ENCODE measurements at regions not wholly inside any gene's neighbourhood (a gene's known extent, or its start where the extent isn't known, plus 50 kb on each side); places are given as distances from the start of the nearest gene placed in this dataset.

- DNase-seq = no peak
Measured at GRCh38 chr20:60252866-60253265, 294.6 kb downstream of the CDH26 start.

GRCh38 chr20:60253471-60253870, 295.2 kb downstream of the CDH26 start:
- DNase-seq = no peak

- no peak for DNase-seq
Measured at GRCh38 chr20:60254901-60255411, 296.7 kb downstream of the CDH26 start.

- peak; percentile 74 for DNase-seq
Measured at GRCh38 chr20:60255415-60255814, 297.2 kb downstream of the CDH26 start.

- no peak for DNase-seq
Measured at GRCh38 chr20:60255866-60256265, 297.6 kb downstream of the CDH26 start.

GRCh38 chr20:60256811-60257210, 298.6 kb downstream of the CDH26 start:
- no peak for DNase-seq

- no peak for DNase-seq
Measured at GRCh38 chr20:60257671-60258070, 299.4 kb downstream of the CDH26 start.

- no peak for DNase-seq
Measured at GRCh38 chr20:60258255-60258863, 300.1 kb downstream of the CDH26 start.

GRCh38 chr20:60261333-60261732, 303.1 kb downstream of the CDH26 start:
- DNase-seq = no peak

- no peak for DNase-seq
Measured at GRCh38 chr20:60262967-60263603, 304.9 kb downstream of the CDH26 start.

GRCh38 chr20:60263725-60264709, 305.8 kb downstream of the CDH26 start:
- DNase-seq = no peak

GRCh38 chr20:60266177-60266823, 308.1 kb downstream of the CDH26 start:
- no peak for DNase-seq

GRCh38 chr20:60268491-60268890, 310.3 kb downstream of the CDH26 start:
- DNase-seq = no peak

GRCh38 chr20:60269573-60270162, 311.4 kb downstream of the CDH26 start:
- no peak for DNase-seq

- DNase-seq = no peak
Measured at GRCh38 chr20:60270341-60270740, 312.1 kb downstream of the CDH26 start.

- no peak for DNase-seq
Measured at GRCh38 chr20:60271597-60271996, 313.4 kb downstream of the CDH26 start.

- no peak for DNase-seq
Measured at GRCh38 chr20:60272790-60273189, 314.6 kb downstream of the CDH26 start.

- no peak for DNase-seq
Measured at GRCh38 chr20:60274717-60275116, 316.5 kb downstream of the CDH26 start.

- no peak for DNase-seq
Measured at GRCh38 chr20:60281295-60281694, 323.1 kb downstream of the CDH26 start.

- no peak for DNase-seq
Measured at GRCh38 chr20:60283281-60283680, 325.1 kb downstream of the CDH26 start.

- no peak for DNase-seq
Measured at GRCh38 chr20:60286764-60287163, 328.5 kb downstream of the CDH26 start.

GRCh38 chr20:60288945-60289344, 330.7 kb downstream of the CDH26 start:
- DNase-seq = no peak
